KOPT-K1 (cell line): ENCODE measurements at regions not wholly inside any gene's neighbourhood (a gene's known extent, or its start where the extent isn't known, plus 50 kb on each side); places are given as distances from the start of the nearest gene placed in this dataset.
"Not testable (repeated sequence)": the region's sequence is repeated elsewhere in the genome, so short reads cannot be mapped to it uniquely, and the experiment has no call there.

Experiments
- H3K27ac ChIP-seq: fragments of 200-600 bp; sonication (generic); 2 replicates; pipeline ENCODE4 v1.5.1; 2016; ENCODE audit warnings: antibody characterized with exemption, mild to moderate bottlenecking, low read depth, low read length; ENCODE audit not compliant: poor library complexity, severe bottlenecking
- H3K36me3 ChIP-seq: fragments of 200-600 bp; sonication (generic); 2 replicates; pipeline ENCODE4 v1.5.1; 2017; ENCODE audit warnings: antibody characterized with exemption, mild to moderate bottlenecking, low read length, moderate library complexity; ENCODE audit not compliant: insufficient read depth
- H3K9me3 ChIP-seq: fragments of 200-600 bp; sonication (generic); 2 replicates; pipeline ENCODE4 v1.5.1; 2017; ENCODE audit warnings: antibody characterized with exemption, low read length, mild to moderate bottlenecking; ENCODE audit not compliant: insufficient read depth, poor library complexity, severe bottlenecking

GRCh38 chr16:85283305-85284050, 171.2 kb upstream of the CIBAR2 start:
- H3K27ac ChIP-seq: no peak overlapping the region
- H3K36me3 ChIP-seq: no peaks in the 10 kb centered on the region
- H3K9me3 ChIP-seq: no peaks in the 10 kb centered on the region

DNA sequence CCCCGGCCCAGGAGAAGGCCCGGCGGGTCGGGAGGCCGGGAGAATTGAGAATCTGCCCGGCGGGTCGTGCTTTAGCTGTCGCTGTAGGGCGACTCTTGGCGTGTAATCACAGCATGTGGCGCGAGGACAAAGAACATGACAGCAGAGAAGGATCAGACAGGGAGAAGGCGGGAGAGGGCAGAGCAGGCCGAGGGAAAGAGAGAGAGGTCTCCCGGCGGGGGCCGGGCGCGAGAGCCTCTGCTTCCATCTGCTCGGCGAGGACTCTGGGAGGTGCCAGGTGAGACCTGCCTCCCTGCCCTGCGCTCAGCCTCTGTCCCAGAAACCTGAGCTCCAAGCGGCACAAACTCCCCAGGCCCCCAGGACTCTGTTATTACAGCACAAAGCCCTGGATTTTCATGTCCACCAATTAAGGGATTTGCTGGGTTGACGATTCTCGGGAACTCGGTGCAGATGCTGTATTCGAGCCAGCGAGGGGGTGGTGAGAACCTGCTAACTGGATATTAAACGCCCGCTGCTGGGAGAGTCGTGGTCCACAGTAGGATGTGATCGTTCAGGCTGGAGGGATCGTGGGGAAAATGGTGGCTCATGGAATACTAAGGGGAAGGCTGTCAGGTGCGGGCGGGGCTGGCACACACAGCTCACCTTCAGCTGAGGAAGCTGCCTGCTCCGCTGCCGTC, 172.0 kb upstream of the CIBAR2 start:
- Histone ChIP-seq H3K27ac (no peak overlapping the region), H3K9me3 (no peaks in the 10 kb centered on the region), H3K36me3 (no peaks in the 10 kb centered on the region)

DNA sequence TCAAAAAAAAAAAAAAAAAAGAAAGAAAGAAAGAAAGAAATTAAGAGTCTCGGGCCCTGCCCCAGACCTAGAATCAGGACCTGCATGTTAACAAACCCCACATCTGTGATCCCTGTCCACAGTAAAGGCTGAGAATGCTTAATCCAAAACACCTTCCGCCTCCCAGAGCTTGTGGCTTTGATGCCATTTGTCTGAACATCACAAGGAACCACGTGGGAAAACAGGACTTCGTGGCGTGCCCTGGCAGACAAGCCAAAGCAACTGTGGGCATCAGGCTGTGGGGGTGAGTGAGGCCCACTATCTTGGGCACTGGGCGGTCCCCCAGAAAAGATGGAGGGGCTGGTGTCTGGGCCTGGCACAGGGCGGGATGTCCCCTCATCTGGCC, 173.4 kb upstream of the CIBAR2 start:
- no peak overlapping the region for H3K27ac ChIP-seq
- no peaks in the 10 kb centered on the region for H3K9me3 ChIP-seq
- no peaks in the 10 kb centered on the region for H3K36me3 ChIP-seq

- Histone ChIP-seq H3K27ac (no peak overlapping the region), H3K36me3 (no peaks in the 10 kb centered on the region)
These were observed 174.0 kb upstream of the CIBAR2 start for GRCh38 chr16:85286066-85286831.

DNA sequence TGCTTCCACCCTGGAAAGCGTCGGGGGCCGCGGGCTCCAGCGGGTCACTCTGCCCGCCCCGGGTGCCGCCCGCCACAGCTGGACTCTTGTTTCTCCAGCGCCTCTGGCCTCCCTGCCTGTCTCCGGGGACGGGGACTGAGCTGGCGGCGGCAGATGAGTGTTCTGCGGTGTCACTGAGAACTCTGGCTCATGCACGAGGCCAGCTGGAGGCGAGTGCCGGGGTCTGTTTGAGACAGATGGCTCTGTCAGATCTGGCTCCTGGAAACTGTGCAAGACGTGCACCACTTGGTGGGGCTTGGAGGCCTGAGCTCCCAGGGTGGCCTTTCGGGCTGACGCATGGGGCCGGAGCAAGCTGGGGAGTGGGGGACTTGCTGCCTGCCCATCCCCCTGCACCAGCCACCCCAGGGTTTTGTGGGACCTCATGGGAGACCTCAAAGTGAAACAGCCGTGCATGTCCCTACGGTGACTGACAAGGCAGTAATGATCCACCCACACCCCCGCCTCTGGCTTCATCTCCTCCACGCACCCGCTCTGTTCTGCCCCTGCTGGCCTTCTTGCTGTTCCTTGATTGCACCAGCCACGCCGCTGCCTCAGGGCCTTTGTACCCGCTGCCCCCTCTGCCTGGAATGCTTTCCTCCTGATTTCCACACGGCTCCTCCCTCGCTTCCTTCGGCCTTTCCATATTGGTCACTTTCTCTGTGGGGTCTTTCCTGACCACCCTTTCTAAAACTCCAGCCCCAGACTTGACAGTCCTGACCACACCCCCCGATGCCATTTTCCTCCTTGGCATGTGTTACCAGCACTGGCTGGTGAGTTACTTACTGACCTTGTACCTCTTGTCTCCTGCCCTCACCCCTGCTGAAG, 174.9 kb upstream of the CIBAR2 start:
- Histone ChIP-seq H3K27ac (no peak overlapping the region), H3K9me3 (no peaks in the 10 kb centered on the region), H3K36me3 (no peaks in the 10 kb centered on the region)

More at GRCh38 chr16:85286066-85286831, 174.0 kb upstream of the CIBAR2 start:
- no peaks in the 10 kb centered on the region for H3K9me3 ChIP-seq

- H3K9me3 ChIP-seq, H3K36me3 ChIP-seq, H3K27ac ChIP-seq: not testable (repeated sequence)
These were observed 175.5 kb upstream of the CIBAR2 start for GRCh38 chr16:85287815-85288109.

GRCh38 chr16:85288341-85288868, 176.1 kb upstream of the CIBAR2 start:
- Histone ChIP-seq H3K27ac (no peak overlapping the region), H3K9me3 (no peaks in the 10 kb centered on the region), H3K36me3 (no peaks in the 10 kb centered on the region)

DNA sequence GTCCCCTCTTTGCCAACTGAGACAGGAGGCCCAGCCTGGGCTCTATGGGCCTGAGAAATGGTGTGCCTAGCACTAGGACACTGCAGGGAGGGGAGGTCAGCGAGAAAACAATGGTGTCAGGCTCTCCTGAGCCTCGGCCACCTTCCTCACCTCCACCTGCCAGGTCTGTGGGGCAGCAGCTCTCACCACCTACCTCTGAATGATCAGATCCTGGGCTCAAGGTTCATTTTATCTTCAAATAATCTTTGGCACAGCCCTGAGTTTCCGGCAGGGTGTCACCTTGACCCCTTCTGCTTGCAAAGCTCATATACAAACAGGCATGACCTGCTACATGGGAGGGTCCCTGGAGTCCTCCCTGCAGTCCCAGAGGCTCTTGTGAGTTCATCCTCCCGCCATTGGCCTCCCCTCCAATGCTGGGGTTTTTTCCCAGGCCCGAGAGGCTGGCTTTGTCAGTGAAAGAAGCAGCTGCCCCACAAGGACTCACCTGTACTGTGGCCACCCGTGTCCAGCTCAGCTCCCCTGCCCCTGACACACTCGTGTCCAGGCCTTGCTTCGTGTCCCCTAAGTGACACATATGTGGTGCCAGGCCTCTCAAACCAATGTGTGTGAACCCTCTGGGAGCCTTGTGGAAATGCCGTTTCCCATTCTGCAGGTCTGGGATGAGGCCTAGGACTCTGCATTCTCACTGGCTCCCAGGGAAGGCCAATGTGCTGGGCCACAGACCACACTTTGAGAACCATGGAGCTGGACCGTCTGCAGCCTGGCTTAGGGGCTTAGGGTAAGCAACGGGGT, 176.8 kb upstream of the CIBAR2 start:
- Histone ChIP-seq H3K36me3 (no peaks in the 10 kb centered on the region), H3K9me3 (no peaks in the 10 kb centered on the region), H3K27ac (no peak overlapping the region)

DNA sequence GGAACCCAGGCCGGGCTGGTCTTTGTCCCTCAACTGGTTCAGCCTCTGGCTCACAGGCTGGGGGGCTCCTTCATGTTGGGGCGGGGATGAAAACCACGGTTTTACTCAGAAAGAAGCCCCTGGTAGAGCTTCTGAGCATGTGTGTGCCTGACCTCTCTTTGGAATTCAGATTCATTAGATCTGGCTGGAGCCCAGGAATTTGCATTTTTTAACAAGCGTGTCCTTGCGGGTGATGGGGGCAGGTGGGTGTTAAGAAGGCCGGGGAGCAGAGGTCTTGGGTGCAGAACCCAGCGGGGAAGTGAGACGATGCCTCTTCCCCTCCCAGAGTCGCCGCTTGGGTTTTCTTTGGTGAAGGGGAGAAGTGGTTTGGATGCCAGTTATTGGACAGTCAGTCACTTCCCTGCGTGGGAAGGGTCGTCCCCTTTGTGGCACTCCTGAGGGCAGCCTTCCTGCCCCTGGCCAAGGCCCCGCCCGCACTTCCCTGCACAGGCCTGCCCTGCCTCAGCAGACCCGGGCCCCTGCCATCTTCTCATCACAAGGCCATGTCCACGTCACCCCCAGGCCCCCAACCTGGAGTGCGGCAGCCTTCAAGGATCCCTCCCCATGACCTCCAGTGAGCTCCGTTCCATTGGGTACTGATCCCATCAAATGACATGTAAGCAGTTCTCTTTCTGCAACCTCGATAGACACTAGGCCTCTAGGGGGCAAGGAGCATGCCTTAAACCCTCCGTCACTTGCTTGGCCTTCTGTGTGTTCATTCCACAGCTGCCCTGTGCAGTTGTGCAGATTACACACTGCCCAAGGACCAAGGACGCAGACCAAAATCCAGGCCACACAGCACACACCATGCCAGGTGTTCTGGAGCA, 177.7 kb upstream of the CIBAR2 start:
- Histone ChIP-seq H3K27ac (no peak overlapping the region), H3K9me3 (no peaks in the 10 kb centered on the region), H3K36me3 (no peaks in the 10 kb centered on the region)

DNA sequence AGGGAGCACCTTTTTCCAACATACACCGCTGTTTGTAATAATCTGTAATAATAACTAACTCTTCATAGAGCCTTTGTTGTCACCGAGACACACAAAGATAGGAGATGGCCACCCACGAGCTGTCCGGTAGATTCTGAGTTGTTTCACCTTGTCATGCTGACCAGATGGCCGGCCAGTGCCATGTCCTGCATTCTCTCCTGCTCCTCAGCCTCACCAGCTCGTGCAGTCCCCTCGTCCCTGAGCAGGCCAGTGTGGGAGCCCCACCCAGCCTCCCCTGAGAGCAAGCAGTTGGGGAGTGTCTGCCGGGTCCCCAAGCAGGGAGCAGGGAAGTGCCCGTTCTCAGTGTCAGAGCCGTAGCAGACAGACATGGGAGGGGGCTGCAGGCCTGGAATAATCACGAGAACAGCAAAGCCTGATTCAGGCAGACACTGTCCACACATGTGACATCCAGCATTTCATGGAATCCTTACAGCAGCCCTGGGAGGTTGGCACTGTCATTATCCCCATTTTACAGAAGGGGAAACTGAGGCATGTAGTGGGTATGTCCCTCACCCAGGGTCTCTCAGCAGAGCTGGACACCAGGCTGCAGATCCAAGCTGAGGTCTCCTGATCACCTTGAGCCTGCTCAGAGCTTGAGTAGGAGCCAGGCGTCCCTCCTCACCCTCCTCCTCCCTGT, 178.5 kb upstream of the CIBAR2 start:
- Histone ChIP-seq H3K36me3 (no peaks in the 10 kb centered on the region), H3K27ac (no peak overlapping the region), H3K9me3 (no peaks in the 10 kb centered on the region)

DNA sequence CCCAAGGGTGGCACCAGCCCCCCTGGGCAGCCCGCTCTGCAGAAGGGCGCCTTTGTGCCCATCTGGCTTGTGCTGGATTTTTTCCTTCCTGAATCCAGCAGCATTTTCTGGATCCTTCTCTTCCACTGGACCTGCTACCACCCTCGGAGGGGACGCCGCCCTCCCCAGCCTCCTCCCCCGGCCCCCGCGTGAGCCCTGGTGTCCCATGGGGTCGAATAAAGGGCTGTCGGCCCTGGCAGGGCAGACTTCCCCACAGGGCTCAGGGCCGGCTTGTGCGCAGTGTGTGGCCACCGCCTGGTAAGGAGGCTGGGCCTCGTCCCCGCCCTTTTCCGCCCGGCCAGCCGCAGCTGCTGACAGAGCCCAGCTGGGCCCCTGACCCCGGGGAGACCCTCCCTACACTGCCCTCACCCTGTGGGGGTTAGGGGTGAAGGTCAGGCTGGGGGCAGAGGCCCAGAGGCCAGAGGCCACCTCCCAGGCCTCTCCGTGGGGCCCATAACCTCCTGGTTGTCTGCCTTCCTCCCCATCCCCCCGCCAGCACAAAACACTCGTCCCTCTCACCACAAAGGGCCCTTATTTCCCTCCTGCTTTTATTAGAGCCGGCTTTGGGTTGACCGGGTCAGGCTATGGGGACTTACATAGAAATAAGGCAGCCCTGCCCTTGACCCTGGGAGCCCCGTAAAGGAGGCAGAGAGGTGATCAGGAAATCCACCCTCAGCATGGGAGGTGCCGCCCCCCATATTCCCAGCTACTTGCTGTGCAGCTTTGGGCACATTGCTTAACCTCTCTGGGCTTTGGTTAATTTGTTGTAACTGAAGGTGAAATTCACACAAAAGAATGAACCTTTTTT, 179.3 kb upstream of the CIBAR2 start:
- no peaks in the 10 kb centered on the region for H3K36me3 ChIP-seq
- H3K9me3 ChIP-seq: no peaks in the 10 kb centered on the region
- H3K27ac ChIP-seq: no peak overlapping the region

DNA sequence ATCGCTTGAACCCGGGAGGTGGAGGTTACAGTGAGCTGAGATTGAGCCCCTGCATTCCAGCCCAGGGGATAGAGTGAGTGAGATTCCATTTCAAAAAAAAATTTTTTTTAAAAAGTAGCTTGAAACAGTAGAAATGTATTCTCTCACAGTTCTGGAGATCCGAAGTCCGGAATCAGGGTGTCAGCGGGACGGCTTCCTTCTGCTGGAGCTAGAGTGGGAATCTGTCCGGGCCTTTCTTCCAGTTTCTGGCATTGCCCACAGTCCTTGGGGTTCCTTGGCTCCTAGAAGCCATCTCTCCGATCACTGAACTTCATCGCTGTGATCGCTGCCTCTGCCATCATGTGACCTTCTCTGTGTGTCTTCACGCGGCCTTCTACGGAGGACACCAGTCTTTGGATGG, 181.2 kb upstream of the CIBAR2 start:
- Histone ChIP-seq H3K27ac (no peak overlapping the region), H3K36me3 (no peaks in the 10 kb centered on the region), H3K9me3 (no peaks in the 10 kb centered on the region)
